GM21576 (cell line): ENCODE measurements at regions not wholly inside any gene's neighbourhood (a gene's known extent, or its start where the extent isn't known, plus 50 kb on each side); places are given as distances from the start of the nearest gene placed in this dataset.

Experiments used
- ATAC-seq: cut with Tn5 transposase; IDR thresholded peaks from one replicate; pipeline ENCODE4 v1.9.1; 2021; ENCODE audit warnings: mild to moderate bottlenecking, moderate library complexity; ENCODE audit not compliant: unreplicated experiment

- no peak for ATAC-seq
These were observed 186.2 kb downstream of the RAMP3 start for GRCh38 chr7:45343746-45344145.

- no peak for ATAC-seq
These were observed 190.2 kb downstream of the RAMP3 start for GRCh38 chr7:45347804-45348203.

DNA sequence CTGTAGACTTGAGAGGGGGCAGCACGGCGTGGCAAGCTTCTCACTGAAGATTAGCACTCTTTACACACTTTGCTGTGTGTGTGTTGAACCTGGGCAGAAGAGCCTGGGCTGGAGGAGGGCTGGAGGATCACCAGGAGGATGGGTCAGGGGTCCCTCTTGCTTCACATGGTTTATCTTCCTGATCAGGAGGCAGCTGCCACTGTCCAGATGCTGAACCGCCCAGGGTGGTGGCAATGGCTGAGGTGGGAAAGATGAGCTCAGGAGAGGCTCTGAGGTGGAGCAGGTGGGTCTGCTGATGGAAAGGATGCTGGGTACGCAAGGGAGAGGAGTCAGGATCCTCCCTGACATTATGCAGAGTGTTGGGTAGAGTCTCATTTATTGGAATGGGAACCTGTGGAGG is 191.5 kb downstream of the RAMP3 start:
- no peak for ATAC-seq

- ATAC-seq = no peak
These were observed 193.3 kb downstream of the RAMP3 start for GRCh38 chr7:45350896-45351295.

DNA sequence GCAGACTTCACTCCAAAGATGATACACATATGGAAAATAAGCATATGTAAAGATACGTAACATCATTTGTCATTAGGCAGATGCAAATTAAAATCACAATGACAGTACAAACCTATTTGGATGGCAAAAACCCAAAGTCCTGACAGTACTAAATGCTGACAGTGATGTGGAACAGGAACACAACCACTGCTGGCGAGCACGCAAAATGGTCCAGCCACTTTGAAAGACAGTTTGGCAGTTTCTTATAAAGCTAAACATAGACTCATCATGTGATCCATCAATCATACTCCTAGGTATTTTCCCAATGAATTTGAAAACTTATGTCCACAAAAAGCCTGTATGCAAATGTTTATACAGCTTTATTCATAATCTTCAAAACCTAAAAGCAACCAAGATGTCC is 200.7 kb downstream of the RAMP3 start:
- no peak for ATAC-seq

- ATAC-seq = no peak
These were observed 201.7 kb downstream of the RAMP3 start for GRCh38 chr7:45359250-45359649.

- ATAC-seq = no peak
These were observed 202.2 kb downstream of the RAMP3 start for GRCh38 chr7:45359776-45360175.

DNA sequence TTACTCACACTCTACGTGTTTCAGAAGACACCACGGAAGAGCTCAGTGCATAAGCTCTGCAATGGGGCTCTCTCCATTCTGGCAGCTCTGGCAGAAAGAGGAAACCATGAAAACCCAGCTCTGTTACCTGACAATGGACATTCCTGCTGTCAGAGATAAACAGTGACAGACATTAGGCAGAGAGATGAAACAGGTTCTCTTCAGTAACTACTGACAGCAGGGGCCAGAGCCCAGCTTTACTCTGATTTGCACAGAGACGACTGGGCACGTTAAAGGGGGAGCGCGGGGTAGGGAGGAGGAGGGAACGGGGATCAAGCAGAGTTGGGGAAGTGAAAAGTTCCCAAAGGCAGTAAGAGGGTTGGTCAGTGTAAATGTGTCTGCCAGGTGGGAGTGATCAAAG is 206.1 kb downstream of the RAMP3 start:
- no peak for ATAC-seq

DNA sequence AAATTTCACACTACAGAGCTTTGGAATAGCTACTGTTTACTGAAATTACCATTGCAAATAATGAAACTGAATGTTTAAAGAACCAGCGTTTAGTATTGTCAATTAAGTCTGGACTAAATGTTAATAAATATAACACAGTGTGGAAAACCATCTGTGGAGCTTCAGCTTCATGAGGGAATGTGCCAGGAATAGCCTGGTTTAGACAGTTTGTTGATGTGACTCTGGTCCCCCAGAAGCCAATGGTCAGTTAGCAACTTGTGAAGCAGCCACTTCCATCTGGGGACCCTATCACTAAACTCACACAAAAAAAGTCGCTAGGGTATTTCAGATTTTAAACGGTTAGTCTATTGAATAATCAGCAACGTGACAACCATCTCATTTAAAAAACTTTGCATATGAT is 207.8 kb downstream of the RAMP3 start:
- ATAC-seq = no peak

DNA sequence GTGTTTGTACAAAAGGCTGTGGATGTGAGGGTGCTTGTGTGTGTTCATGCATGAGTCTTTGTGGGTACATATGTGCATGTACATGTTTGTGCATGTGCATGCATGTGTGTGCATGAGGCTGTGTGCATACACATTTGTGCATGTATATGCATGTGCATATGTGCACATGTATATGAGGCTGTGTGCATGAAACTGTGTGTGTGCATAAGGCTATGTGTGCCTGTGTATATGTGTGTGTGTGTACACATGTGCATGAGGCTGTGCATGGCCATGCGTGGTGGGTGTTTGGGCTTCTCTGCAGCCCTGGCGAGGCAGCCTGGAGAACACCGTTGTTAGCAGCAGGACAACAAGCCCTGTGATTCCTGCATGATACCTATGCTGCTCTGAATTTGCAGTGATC is 207.7 kb upstream of the ADCY1 start:
- ATAC-seq = no peak

- ATAC-seq = no peak
These were observed 207.1 kb upstream of the ADCY1 start for GRCh38 chr7:45367026-45367425.

DNA sequence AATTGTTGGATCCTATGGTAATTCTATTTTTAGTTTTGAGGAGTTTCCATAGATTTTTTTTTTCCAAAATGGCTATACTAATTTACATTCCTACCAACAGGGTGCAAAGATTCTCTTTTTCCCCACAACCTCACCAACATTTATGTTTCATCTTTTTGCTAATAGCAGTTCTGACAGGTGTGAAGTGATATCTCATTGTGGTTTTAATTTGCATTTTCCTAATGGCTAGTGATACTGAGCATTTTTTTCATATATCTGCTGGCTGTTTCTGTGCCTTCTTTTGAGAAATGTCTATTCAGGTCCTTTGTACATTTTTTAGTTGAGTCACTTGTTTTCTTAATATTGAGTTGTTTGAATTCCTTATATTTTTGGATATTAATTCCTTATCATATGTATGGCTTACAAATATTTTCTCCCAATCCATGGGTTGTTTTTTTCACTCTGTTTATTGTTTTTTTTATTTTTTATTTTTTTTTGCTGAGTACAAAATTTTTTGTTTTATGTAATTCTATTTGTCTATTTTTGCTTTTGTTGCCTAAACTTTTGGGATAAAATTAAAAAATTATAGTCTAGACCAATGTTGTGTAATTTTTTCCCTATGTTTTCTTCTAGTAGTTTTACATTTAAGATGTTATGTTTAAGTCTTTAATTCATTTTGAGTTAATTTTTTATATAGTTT is 205.9 kb upstream of the ADCY1 start:
- no peak for ATAC-seq

DNA sequence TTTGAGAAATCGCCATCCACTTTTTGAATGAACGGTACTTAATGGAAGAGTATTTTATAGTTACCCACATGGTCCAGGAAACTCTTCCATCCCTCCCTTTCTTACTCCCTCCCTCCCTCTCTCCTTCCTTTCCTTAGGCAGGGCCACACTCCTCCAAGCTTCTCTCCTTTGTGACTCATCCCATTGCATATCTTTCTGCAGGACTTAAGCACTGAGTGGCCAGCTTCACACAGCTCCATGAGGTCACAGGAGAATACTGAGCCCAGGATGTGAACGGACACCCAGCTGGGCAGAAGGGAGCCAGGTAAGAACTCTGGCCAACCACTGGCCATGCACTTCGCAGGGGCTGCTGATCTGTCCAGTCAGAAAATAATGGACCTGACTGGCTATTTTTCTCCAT is 189.7 kb upstream of the ADCY1 start:
- ATAC-seq = no peak

DNA sequence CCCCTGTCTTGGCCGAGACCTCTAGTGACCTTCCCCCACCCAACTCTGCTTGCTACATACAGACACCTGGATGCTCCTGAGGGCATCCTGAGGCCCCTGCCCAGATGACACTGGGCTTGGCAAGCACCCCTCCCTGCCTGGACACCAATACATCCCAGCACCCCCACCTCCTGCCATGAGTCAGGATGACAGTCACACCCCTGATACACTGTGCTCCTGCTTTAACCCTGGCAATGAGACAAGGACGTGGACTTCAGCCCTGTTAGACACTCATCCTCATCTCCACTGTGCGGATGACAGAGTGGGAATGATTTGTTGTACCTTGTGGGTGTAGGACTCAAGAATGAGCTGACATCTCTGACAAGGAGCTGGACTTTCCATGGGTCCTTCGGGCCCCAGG is 186.3 kb upstream of the ADCY1 start:
- ATAC-seq = no peak

- no peak for ATAC-seq
These were observed 184.9 kb upstream of the ADCY1 start for GRCh38 chr7:45389073-45389872.

GRCh38 chr7:45390180-45390579 is 184.0 kb upstream of the ADCY1 start:
- ATAC-seq = no peak

DNA sequence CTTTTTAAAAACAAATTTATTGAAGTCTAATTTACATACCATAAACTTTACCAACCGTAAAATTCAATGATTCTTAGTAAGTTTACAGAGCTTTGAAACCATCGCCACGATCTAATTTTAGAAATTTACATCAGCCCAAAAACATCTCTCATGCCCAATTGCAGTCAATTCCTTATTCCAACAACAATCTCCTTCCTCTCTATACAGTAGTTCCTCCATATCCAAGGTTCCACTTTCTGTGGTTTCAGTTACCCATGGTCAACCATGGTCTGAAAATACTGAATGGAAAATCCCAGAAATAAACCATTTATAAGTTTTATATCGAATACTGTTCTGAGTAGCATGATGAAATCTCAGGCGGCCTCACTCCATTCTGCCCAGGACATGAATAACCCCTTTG is 183.4 kb upstream of the ADCY1 start:
- ATAC-seq = no peak

GRCh38 chr7:45391618-45392451 is 182.3 kb upstream of the ADCY1 start:
- no peak for ATAC-seq

DNA sequence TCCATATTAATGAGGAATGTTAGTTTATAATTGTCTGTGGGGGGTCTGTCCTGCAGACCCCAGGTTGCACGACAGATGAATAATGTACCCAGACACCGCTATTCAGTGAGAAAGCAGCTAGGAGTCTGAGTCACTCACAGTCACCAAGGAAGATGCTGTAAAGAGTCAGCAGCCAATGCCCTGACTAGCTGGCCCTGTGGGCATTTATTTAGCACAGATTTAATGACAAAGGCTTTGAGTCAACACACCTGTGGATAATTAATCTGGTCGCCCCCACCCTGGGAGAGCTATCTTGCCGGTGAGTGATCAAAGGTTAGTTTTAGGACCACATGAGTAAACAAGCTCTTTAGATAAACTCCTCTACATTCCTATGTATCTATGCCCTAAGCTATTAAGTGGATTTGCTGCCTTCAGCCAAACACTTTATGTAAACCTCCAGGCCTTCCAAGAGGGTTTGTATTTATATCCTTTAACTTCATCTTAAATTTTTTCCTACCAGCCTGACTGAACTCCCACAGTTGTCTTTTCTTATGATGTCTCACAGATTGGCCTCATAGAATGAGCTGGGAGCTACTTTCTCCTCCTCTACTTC is 180.0 kb upstream of the ADCY1 start:
- no peak for ATAC-seq

- ATAC-seq = no peak
These were observed 175.1 kb upstream of the ADCY1 start for GRCh38 chr7:45399069-45399468.

DNA sequence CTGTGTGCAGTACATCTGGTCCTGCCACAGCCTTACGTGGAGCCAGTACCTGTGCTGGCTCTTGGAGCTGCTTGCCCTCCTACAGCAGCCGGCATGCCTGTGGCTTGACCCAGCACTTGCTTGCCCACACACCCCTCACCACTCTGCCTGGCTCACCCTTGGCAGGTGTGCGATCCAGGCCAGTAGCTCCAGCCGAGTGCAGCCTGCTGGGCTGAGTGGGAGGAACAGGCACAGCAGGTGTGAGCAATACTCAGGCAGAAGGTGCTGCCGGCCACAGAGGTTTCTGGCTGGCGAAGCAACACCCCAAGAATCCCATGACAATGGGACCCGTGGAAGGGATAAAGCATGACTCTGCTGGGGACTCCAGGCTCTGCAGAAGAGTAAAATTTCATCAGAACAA is 173.5 kb upstream of the ADCY1 start:
- ATAC-seq = no peak
